Osteocyte (in vitro differentiated cells): ENCODE measurements at regions not wholly inside any gene's neighbourhood (a gene's known extent, or its start where the extent isn't known, plus 50 kb on each side); places are given as distances from the start of the nearest gene placed in this dataset.

ENCODE experiments used
- DNase-seq: peaks from one replicate; pipeline ENCODE4 v3.0.0; 2021; ENCODE audit warnings: mixed read lengths; ENCODE audit not compliant: unreplicated experiment; ENCODE audit errors: extremely low spot score
- H3K27ac Mint-ChIP-seq: one replicate; pipeline ENCODE4 v1.8.0; 2021; ENCODE audit warnings: mild to moderate bottlenecking, mixed read lengths; ENCODE audit not compliant: unreplicated experiment
- H3K27me3 Mint-ChIP-seq: one replicate; pipeline ENCODE4 v1.8.0; 2021; ENCODE audit warnings: mixed read lengths; ENCODE audit not compliant: unreplicated experiment
- H3K36me3 Mint-ChIP-seq: one replicate; pipeline ENCODE4 v1.8.0; 2021; ENCODE audit warnings: mixed read lengths; ENCODE audit not compliant: unreplicated experiment
- H3K4me1 Mint-ChIP-seq: one replicate; pipeline ENCODE4 v1.8.0; 2021; ENCODE audit warnings: mixed read lengths; ENCODE audit not compliant: unreplicated experiment
- H3K4me3 Mint-ChIP-seq: one replicate; pipeline ENCODE4 v1.8.0; 2021; ENCODE audit warnings: mild to moderate bottlenecking, moderate library complexity, mixed read lengths; ENCODE audit not compliant: unreplicated experiment
- H3K9me3 Mint-ChIP-seq: one replicate; pipeline ENCODE4 v1.8.0; 2021; ENCODE audit warnings: mixed read lengths; ENCODE audit not compliant: unreplicated experiment
- CTCF ChIP-seq: fragments of 200-600 bp; sonication (generic); IDR thresholded peaks from 2 replicates; pipeline ENCODE4 v1.5.0; 2021; ENCODE audit warnings: antibody characterized with exemption, mild to moderate bottlenecking, moderate library complexity

GRCh38 chr13:32837973-32838927 lies 178.0 kb upstream of the KL start:
- no peak for DNase-seq
- H3K4me3 Mint-ChIP-seq = no peak overlapping the region
- no peak for TF ChIP-seq CTCF
- no peaks in the 10 kb centered on the region for H3K36me3 Mint-ChIP-seq
- H3K27me3 Mint-ChIP-seq = no peaks in the 10 kb centered on the region
- H3K27ac Mint-ChIP-seq = peak overlapping the region; percentile 85
- peaks cover 17% of the 10 kb centered on the region for H3K9me3 Mint-ChIP-seq
- peaks cover 24% of the 10 kb centered on the region for H3K4me1 Mint-ChIP-seq

GRCh38 chr13:32838945-32839344 lies 177.3 kb upstream of the KL start:
- no peak for DNase-seq
- Mint-ChIP-seq H3K27me3 (no peaks in the 10 kb centered on the region), H3K4me3 (no peak overlapping the region), H3K27ac (peak overlapping the region; percentile 85), H3K4me1 (peaks cover 24% of the 10 kb centered on the region), H3K36me3 (no peaks in the 10 kb centered on the region), H3K9me3 (peaks cover 12% of the 10 kb centered on the region)
- no peak for TF ChIP-seq CTCF

- H3K36me3 Mint-ChIP-seq = peaks cover 2% of the 10 kb centered on the region
- no peak for DNase-seq
- H3K9me3 Mint-ChIP-seq = peaks cover 5% of the 10 kb centered on the region
- H3K27ac Mint-ChIP-seq = no peak overlapping the region
- no peak overlapping the region for H3K4me3 Mint-ChIP-seq
- TF ChIP-seq CTCF = no peak
- H3K4me1 Mint-ChIP-seq = peaks cover 24% of the 10 kb centered on the region
- peaks cover 2% of the 10 kb centered on the region for H3K27me3 Mint-ChIP-seq
Measured at GRCh38 chr13:32840113-32840512, 176.1 kb upstream of the KL start.

- Mint-ChIP-seq H3K9me3 (peaks cover 5% of the 10 kb centered on the region), H3K4me1 (peaks cover 24% of the 10 kb centered on the region), H3K27ac (no peak overlapping the region), H3K36me3 (peaks cover 2% of the 10 kb centered on the region), H3K4me3 (no peak overlapping the region), H3K27me3 (peaks cover 2% of the 10 kb centered on the region)
- no peak for TF ChIP-seq CTCF
- DNase-seq = no peak
Measured at GRCh38 chr13:32840989-32841713, 175.1 kb upstream of the KL start.
